Stimulated activated CD8-positive, alpha-beta memory T cell treated with anti-CD3 and anti-CD28 coated beads, Interleukin-15, amount 100 ng/mL, for 1 hour (primary cell): ENCODE measurements at regions not wholly inside any gene's neighbourhood (a gene's known extent, or its start where the extent isn't known, plus 50 kb on each side); places are given as distances from the start of the nearest gene placed in this dataset.

Experiments
- DNase-seq: peaks from one replicate; pipeline ENCODE4 v3.0.0-alpha.2; 2020; ENCODE audit warnings: low read depth

- no peak for DNase-seq
Measured at GRCh38 chr2:221064880-221065279, 507.2 kb downstream of the EPHA4 start.

GRCh38 chr2:221068123-221068522 is 504.0 kb downstream of the EPHA4 start:
- DNase-seq: no peak

- no peak for DNase-seq
Measured at GRCh38 chr2:221070106-221070505, 502.0 kb downstream of the EPHA4 start.

DNA sequence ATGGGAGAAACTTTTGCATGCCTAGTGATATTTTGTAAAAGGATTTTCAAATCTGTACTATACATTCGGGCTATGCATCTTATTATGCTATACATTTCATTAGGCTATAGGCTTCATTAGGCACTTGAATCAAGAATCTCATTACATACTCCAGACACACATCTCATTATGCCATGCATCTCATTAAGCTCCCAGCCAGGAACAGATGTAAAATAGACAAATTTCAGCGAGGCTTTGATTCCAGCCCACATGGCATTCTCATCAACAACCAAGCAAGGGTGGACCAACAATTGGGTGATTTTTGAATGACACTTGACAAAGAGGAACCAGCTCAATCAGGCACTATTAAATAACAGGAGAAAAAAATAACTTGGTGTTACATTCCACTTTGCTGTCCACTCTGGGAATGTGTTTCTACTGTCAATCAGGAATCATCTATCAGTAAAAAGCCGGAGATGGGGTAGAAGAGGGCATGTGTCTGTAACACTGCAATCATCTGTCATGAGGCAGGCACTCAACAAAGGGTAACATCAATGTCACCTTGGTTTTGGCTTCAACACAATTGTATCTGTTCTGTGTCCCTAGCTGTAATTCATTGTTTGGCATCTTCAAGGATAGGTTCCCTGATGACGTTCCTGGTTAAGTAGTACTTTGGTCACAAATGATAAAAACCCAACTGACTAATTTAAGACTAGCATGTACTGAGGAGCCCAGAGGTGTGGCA is 498.6 kb downstream of the EPHA4 start:
- DNase-seq: no peak

DNA sequence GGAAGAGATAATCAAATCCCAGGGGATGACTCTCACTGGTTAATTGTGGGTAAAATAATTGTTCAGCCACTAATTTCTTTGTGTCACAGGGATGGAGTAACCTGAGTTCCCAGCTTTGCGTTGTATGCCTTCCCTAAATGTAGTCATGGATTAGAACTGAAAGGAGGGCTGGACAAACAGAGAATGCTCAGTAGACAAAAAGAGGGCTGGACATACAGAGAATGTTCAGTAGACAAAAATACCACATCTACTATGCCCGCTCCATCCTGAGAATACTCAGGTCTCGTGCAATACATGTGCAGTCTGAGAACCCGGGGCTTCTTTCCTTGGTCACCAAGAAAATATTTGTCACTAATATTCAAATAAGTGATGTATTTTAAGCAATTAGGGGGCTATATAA is 497.9 kb downstream of the EPHA4 start:
- DNase-seq: no peak

DNA sequence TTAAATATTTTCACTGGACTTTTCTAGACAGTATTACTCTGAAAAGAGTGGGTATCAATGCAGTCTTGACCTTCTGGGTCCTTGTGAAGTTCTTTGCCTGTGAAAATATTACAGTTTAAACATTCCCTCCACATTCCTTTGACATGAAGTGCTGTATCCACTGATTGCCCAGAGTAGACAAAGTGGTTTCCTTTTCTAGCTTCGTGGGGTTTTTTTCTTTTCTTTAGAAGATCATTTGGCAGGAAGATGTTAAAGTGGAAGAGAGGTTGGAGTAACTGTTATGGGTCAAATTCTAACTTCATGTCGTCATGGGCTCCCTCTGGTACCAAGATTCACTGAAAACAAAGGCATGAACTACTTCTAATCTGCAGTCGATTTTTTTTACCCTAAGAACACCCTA is 496.9 kb downstream of the EPHA4 start:
- no peak for DNase-seq

DNA sequence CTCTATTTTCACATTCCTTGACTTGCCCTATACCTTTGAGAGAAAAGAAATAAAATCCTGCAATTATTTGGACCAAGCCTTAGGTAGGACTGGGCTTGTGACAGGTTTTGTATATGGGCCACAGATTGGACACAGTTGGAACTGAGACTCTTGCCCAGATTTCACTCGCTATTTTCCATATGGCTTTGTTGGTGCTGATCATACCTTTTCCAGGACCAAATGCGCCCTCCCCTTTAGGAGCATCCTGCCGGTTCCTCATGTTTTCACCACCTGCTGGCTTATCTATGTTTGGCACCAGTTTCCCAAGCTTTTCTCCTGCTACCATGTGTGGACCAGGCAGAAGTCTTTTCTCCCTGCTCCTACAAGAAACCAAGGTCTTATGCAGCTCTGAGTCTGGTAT is 494.9 kb downstream of the EPHA4 start:
- no peak for DNase-seq

DNA sequence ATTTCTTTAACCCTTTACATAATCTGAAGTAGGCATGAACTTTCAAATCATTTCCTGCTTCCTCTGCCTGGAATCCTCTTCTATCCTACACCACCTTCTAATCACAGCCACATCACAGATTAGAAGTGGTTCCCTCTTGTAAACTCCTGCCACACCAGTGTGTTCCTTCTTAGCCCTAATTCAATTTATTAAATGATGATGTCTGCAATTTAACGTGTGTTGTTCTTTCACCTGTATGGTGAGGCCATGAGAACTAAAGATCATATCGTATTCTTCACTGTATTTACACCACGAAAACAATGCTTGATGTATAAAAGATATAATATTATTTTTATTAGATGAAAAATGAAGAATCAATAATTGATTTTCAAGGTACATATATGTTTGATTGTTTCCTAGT is 494.3 kb downstream of the EPHA4 start:
- no peak for DNase-seq

GRCh38 chr2:221085341-221085900 is 486.7 kb downstream of the EPHA4 start:
- DNase-seq: no peak

- no peak for DNase-seq
Measured at GRCh38 chr2:221085936-221086335, 486.2 kb downstream of the EPHA4 start.

DNA sequence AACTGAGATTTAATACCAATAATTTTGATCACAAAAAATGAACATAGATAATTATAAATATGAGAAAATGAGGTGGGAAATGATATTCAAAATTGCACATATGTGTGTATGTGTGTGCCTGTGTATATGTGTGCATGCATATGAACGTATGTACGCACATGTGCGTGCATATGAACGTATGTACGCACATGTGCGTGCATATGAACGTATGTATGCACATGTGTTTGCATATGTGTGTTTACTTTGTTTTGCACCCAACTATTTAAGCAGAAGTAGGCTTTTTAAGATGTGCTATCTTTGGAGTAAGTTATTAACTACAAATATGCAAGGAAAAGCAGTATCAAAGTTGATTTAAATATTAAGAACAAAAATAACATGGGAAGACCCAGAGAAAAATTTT is 484.3 kb downstream of the EPHA4 start:
- DNase-seq: no peak

GRCh38 chr2:221088506-221088905 is 483.6 kb downstream of the EPHA4 start:
- no peak for DNase-seq

DNA sequence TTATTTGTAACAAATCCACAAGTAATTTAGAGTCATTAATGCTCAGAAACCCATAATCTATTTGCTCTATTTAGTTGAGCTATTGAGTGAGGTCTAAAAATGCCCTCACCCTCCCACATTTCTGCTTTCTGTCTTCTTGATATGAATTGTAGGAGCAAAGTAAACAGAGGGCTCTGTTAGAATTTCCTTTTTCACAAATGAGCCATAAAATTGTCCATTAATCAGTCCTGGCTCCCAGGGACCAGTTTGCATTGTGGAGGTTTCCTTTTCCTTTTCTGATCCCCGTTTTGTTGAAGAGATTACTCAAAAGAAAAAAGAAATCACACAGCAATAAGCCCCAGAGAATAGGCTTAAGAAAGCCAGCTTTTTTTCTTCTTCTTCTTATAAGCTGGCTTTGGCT is 476.7 kb downstream of the EPHA4 start:
- DNase-seq: no peak

- no peak for DNase-seq
Measured at GRCh38 chr2:221096706-221097567, 475.2 kb downstream of the EPHA4 start.

DNA sequence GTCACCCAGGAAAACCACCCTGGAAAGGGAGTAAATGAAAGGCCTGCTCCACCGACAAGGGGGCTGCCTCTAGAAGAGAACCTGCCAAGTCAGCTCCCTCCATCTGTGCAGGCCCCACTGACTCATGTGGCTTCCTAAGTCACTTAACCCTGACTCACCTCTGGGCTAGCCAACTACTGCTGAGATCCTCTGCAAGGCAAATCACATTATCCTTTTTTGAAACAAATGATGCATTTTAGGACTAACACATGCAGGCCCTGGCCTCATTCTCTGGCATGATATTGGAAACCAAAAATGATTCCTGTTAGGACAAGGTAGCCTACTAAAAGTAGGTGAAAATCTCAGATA is 474.6 kb downstream of the EPHA4 start:
- DNase-seq: no peak

- DNase-seq: no peak
Measured at GRCh38 chr2:221097949-221098348, 474.2 kb downstream of the EPHA4 start.

- no peak for DNase-seq
Measured at GRCh38 chr2:221100467-221101089, 471.5 kb downstream of the EPHA4 start.

DNA sequence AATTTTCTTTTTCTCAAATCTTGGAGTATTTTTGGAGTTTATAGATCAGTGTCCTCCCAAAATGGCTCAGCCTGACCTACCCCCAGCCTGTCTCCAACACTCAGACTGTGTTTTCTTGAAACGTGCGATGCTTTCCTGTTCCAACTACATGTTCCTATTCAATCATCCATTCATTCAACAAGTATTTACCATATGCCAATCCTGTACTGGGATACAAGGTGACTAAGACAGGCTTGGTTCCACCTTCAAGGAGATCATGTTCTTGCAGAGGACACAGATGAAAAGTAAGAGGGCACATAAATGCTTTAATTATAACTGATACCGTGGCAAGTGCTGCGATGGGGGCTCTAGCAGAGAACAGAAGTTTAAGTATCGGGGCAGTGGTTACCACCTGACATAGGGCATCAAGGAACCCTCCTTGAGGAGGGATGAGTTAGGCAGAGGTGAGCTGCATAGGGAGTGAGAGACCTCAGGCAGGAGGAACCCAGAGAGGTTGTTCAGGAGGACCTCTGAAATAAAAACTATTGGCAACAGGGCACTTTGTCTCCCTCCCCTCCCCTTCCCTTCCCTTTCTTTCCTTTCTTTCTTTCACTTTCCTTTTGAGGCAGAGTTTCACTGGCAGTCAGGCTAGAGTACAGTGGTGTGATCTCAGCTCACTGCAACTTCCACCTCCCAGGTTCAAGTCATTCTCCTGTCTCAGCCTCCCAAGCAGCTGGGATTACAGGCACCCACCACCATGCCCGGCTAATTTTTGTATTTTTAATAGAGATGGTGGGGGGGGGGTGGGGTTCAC is 469.0 kb downstream of the EPHA4 start:
- no peak for DNase-seq

DNA sequence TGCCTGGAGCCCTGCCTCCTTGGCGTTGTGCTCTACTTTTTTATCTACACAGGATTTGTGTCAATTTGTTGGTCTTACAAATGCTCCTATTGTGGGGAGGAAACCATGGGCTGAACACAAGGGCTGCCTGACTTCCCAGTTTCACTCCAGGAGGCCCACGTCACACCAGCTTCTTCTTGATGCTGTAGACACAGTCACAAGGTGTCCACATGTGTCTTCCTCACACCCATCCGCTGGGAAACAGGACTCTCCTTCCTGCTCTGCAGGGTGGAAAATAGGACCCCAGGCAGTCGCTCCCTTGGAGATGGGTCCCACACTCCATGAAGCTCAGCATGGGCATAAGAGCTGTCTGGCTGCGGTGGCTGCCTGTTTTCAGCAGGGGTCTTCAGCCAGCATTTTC is 468.2 kb downstream of the EPHA4 start:
- DNase-seq: no peak

DNA sequence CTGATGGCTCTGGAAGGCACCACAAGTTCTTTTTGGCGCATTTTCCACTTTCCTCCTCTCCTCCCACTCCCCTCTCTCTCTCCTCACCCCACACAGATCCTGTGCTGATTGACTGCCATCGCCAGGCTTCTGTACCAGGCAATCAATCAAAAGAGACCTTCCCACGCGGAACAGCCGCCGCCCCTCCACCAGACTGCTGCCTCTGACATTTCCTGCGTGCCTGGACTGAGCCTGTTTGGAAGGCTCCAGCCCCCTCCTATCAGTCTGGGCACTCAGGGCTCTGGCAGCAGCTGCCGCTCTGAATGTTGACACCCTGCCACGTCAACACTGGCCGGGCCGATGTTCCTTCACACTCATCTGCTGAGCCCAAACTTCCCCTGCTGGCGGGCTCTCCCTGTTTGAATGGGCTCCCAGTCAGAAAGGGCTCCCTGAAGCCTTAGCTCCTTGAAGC is 467.7 kb downstream of the EPHA4 start:
- no peak for DNase-seq

GRCh38 chr2:221106241-221106640 is 465.9 kb downstream of the EPHA4 start:
- no peak for DNase-seq

DNA sequence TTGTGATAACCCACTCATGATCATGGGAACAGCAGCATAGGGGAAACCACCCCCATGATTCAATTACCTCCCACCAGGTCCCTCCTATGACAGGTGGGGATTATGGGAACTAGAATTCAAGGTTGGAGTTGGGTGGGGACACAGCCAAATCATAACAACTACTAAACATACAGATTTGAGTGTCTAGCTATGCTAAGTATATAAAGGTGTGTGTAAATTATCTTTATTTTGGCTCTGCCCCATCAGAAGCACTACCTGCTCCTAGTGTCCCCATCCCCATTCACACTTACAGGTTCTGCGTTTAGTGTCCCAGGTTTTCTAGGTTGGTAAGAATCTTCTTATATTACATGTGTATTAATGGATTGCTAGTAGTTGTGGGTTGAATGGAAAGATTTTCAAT is 464.7 kb downstream of the EPHA4 start:
- no peak for DNase-seq
